ENCODE measurements at regions not wholly inside any gene's neighbourhood (a gene's known extent, or its start where the extent isn't known, plus 50 kb on each side); places are given as distances from the start of the nearest gene placed in this dataset.
A peak's percentile ranks its signal among the peaks of the same experiment; 100 is the strongest.
"Not testable (repeated sequence)": the region's sequence is repeated elsewhere in the genome, so short reads cannot be mapped to it uniquely, and the experiment has no call there.

DNA sequence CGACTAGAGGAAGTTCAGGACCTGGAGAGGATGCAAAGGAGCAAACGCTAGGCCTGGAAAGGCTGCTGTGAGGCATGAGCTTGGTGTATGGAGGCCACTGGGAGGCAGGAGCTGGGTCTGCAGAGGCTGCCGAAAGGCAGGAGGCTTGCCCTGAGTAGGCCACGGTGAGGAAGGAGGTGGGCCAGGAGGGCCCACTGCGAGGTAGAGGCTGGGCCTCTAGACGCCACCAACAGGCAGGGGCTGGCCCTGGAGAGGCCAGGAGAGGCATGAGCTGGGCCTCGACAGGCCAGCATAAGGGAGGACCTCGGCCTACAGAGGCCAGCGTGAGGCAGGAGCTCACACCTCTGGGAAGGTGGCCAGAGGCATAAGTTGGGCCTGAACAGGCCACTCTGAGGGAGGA lies 330.0 kb downstream of the ZNF479 start:
- DNase-seq (ENCODE audit: low spot score), result not testable (repeated sequence)
- FAIRE-seq, result peak; percentile 79

DNA sequence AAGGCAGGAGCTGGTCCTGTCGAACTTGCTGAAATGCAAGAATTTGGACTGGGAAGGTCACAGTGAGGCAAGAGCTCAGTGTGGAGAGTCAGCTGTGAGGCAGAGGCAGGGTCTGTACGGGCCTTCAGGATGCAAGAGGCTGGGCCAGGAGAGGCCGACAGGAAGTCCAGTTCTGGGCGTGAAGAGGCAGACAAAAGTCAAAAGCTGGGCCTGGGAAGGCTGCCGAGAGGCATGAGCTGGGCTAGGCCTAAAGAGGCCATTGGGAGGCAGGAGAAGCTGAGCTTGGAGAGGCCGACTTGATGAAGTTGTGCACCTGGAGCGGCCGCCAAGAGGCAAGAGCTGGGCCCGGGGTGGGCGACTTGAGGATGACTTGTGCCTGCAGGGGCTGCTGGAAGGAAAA lies 330.5 kb downstream of the ZNF479 start:
- FAIRE-seq; DNase-seq (ENCODE audit: low spot score): not testable (repeated sequence)

DNA sequence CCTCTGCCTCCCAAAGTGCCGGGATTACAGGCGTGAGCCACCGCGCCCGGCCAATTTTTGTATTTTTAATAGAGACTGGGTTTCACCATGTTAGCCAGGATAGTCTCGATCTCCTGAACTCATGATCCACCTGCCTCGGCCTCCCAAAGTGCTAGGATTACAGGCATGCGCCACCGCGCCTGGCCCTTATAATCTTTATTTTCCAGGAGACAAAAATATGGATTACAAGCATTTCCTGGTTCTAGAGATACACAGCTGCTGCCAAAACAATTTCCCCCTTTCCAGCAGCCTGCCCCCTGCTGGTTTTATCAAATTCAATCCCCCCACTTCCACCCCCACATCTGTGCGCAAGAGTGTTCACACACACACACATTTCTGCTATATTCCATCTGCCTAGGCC lies 333.4 kb downstream of the ZNF479 start:
- not testable (repeated sequence) for DNase-seq (ENCODE audit: low spot score); FAIRE-seq

DNA sequence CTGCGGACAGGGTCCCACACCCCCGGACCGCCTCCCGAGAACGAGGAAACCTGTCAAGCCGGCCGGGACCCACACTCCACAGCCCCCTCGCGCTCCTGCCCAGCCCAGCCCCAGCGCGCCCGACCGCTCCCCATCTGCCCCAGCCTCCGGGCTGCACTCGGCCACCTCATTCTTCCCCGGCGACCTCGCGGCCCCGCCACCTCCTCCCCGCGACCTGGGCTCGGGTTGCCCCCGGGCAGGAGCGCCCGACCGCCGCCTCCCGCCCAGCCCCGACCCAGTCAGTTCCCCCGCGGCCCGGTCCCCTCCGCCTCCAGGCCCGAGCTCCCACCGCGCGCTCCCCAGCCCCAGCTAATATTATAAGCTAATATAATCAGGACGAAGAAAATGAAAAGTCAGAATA lies 344.8 kb downstream of the ZNF479 start:
- DNase-seq (ENCODE audit: low spot score); FAIRE-seq: not testable (repeated sequence)

Measured in urothelium cell line (cell line).